HCEC 1CT (cell line): ENCODE measurements at regions not wholly inside any gene's neighbourhood (a gene's known extent, or its start where the extent isn't known, plus 50 kb on each side); places are given as distances from the start of the nearest gene placed in this dataset.

Experiments used
- DNase-seq: peaks from one replicate; pipeline ENCODE4 v3.0.0-alpha.2; 2017

- no peak for DNase-seq
Observed at GRCh38 chr7:80288175-80289122, 153.8 kb downstream of the GNAI1 start.

- DNase-seq: no peak
Observed at GRCh38 chr7:80287400-80288174, 153.0 kb downstream of the GNAI1 start.

GRCh38 chr7:80286611-80287010 lies 152.0 kb downstream of the GNAI1 start:
- no peak for DNase-seq

GRCh38 chr7:80284855-80285254 lies 150.2 kb downstream of the GNAI1 start:
- DNase-seq: peak; percentile 89

GRCh38 chr7:80279760-80280159 lies 145.1 kb downstream of the GNAI1 start:
- no peak for DNase-seq

GRCh38 chr7:80278737-80279136 lies 144.1 kb downstream of the GNAI1 start:
- no peak for DNase-seq

- peak; percentile 62 for DNase-seq
Observed at GRCh38 chr7:80277434-80278427, 143.1 kb downstream of the GNAI1 start.
